Stimulated activated CD4-positive, alpha-beta T cell treated with anti-CD3 and anti-CD28 coated beads, TNF-alpha, amount 100 ng/mL, for 48 hours (primary cell): ENCODE measurements at regions not wholly inside any gene's neighbourhood (a gene's known extent, or its start where the extent isn't known, plus 50 kb on each side); places are given as distances from the start of the nearest gene placed in this dataset.
A peak's percentile ranks its signal among the peaks of the same experiment; 100 is the strongest.
"Not testable (repeated sequence)": the region's sequence is repeated elsewhere in the genome, so short reads cannot be mapped to it uniquely, and the experiment has no call there.

Experiments
- DNase-seq, 3 donors: peaks; one replicate each; pipeline ENCODE4 v3.0.0-alpha.2; 2020; ENCODE audit warnings: low read depth in 3 of 3

- DNase-seq = no peak
These were observed 96.0 kb upstream of the VGLL4 start for GRCh38 chr3:11739706-11740105.

DNA sequence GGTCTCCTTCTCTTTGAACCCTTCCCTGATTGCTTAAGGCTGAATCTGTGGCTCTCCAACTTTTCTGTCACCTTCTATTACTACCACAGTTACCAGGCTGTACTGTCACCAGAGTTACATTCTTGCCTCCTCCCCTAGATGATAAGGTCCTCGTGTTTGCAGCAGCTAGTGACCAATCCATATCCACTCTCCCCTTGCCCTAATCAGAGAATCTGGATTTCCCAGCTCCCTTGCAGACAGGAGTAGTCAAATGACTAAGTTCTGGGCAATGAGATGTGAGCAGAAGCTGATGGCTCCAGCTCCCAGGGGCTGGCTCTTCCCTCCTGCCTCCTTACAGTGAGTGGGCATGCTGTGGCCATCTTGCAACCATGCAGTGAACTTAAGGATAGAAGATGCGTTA, 95.4 kb upstream of the VGLL4 start:
- no peak for DNase-seq

DNA sequence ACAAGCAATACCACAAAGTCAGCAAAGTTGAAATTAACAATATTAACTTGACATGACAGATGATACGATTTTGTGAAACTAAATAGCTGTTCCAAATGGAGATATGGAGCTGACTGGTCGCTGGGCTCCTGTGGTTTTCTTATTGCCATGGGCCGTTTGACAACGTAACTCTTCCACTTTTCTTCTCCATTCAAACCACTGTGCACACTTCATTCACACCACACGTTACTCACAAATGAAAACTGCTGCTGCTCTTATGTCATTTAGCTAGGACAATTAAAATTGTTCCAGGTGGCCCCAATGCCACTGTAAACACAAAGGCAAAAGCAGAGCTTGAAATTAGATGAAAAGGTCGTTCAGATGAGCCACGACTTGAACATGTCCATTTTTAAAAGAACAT, 94.0 kb upstream of the VGLL4 start:
- no peak for DNase-seq

DNA sequence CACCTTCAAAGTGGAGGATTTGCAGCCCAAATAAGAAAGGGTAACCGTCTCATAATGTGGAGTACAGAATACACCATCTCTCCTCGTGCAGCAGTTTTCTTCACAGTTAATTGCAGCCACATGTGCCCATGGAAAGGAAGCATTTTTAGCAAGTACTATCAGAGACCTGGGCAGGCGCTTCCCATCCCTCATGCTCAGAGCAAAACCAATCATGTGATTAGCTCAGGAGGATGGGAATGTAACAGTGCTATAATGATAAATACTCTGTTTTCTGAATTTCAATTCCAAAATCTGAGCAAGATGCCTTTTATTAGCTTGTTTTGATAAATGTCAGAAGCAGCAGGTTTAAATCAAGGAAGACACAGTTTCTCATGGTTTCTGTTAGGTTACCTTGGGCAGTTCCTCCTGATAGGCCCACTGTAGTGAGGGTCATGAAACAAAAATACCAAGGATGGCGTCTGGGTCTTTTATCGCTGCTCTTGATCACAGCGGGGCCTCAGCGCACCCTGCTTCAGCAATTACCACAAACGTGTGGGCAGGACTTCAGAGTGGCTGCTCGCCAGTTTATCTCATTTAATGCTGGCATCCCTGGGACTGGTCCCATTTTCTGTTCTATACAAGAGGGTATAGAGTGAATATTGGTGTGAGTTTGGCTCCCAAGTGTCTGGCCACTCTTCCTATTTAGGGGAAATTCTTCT, 92.6 kb upstream of the VGLL4 start:
- no peak for DNase-seq

DNA sequence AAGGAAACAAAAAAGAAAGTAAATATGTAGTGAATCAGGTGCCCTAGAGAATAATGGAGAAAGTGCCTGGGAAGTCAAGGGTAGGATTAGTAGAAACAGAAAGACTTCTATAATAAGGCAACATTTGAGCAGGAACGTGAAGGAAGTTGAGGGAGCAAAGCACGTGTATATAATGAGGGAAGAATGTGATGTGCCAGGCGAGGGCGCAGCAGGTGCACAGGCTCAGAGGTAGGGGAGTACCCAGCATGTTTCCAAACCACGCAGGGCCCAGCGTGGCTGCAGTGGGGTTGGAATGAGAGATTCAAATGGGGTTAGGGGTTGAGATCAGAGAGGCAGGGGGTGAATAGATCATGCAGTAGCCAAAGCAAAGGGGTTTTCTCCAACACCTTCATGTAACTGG, 91.9 kb upstream of the VGLL4 start:
- DNase-seq = no peak

- not testable (repeated sequence) for DNase-seq
These were observed 91.4 kb upstream of the VGLL4 start for GRCh38 chr3:11735111-11735510.

- no peak for DNase-seq
These were observed 90.2 kb upstream of the VGLL4 start for GRCh38 chr3:11733914-11734313.

DNA sequence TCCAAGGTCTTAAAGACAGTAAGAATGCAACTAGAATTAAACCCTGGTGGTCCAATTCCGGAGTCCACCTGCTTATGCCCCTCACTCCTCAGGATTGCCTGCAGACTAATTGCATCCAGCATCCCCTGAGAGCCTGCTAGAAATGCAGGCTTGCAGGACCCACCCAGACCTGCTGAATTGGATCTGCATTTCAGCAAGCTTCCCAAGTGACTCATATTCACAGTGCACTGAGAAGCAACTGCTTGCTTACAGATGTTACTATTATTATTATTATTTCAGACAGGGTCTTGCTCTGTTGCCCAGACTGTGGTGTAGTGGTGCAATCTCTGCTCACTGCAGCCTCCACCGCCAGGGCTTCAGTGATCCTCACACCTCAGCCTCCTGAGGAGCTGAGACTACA, 83.5 kb upstream of the VGLL4 start:
- no peak for DNase-seq

DNA sequence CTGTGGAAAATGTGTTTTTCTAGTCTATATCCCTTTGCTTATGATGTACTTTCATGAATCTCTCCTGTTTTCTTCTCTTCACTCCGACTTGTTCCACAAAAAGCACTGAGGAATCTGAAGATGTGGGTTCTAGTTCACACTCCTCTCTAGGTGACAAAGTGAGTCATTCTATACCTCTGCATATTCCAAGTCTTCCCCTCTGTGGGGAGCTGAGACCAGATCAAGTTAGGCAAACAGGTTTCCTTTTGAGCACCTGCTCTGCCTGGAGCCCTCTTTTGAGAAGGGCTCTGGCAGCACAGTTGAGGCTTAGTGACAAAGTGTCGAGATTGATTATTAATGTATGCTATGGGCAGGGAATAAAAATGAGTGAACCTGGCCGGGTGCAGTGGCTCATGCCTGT, 82.4 kb upstream of the VGLL4 start:
- DNase-seq = no peak

- DNase-seq = not testable (repeated sequence)
These were observed 81.6 kb upstream of the VGLL4 start for GRCh38 chr3:11725340-11725641.

DNA sequence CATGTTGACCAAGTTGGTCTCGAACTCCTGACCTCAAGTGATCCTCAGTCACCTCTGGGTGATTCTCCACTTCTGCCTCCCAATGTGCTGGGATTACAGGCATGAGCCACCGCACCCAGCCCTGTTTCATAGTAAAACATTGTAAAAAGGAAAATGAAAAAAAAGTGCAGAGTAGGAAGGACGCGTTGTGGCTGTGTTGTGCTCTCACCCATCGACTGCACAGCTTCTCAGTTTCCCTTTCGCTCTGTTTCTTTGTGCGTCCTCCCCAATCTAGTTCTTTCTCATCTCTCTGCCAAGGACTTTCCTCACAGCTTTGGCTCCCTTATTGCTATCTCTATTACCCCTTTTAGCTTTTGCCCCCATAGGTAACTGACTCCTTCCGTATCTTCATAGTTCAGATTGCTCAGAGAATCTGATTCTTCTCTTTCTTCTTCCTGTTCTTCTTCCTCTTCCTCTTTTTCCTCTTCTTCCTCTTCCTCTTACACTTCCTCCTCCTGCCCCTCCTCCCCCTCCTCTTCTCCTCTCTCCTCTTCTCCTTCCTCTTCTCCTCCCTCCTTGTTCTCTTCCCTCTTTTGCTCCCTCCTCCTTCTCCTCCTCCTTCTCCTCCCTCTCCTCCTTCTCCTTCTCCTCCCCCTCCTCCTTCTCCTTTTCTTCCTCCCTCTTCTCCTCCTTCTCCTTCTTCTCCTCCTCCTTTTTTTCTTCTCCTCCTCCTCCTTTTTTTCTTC, 81.1 kb upstream of the VGLL4 start:
- no peak for DNase-seq

DNA sequence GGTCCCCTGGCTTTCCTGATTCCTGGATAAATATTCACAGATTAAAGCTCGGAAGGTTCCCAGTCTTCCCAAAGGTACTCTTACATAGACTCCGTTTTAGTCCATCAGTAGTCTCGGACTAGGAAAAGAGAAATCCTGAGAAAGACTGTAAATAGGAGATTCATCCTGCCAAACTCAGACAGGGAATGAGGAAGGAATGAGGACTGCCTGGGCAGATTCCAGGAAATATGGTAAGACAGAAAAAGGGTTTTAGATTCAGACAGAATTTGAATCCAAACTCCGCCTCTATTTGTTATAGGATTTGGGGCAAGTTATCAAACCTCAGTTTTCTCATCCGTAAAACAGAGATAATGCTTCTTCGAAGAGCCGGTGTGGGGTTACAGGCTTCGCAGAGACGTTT, 77.8 kb upstream of the VGLL4 start:
- DNase-seq = no peak

DNA sequence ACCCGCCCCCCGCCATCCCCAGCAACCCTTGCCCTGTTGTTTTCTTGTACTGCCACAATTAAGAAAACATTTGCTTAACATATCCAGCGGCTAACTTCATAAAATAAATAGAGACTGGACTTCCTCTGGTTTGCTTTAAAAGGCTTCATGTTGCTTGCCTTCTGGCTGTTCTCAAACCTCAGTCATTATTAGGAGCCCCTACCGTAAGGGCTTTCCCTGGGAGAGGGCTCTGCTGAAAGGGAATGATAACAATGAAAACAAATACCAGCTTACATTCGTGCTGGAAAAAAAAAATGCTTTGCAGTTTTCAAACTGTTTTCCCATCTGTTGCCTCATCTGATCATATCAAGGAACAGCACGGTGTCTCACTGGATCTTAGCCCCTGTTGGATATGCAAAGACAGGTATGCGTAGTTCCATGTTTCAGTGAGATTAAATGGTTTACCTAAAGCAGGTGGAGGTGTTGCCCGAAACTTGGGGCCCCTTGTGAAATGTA, 77.2 kb upstream of the VGLL4 start:
- no peak for DNase-seq

GRCh38 chr3:11720304-11720898, 76.7 kb upstream of the VGLL4 start:
- peak in 1 of 3 donors; percentile 27 for DNase-seq

- DNase-seq = peak; percentile 27 to 62 (median 47)
These were observed 75.9 kb upstream of the VGLL4 start for GRCh38 chr3:11719406-11720303.

DNA sequence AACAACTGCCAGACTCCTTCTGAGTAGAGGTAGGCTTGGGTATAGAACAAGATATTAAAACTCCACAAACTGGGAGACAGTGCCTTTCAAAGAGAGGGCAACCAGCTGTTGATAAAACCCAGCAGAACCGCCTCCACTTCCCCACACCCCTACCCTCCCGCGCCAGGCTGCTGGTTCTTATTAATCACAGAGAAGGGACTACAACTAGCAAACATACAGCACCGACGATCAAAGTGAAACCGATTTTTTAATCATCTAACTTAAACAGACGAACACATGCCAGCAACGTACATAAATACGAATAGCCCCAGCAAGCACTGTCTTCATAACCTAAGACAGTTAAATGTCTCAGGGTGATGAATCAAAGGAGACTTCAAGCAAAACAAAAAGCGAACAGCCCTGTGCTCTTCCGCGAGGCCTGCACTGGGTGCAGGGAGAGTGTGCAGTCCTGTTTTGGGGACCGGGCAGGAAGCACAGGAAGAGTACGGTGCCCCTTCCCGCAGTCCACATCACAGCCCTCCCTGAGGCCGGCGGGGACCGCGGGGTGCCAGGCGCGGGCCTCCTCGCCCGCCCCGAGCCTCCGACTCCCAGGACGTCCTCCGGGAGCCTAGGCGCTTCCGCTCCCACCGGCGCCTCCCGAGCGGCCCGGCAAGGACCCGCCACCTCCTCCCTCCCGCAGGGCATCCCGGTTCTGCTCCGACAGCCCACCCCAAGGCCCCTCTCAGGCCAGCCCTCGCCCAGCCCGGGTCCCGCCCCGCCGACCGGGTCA, 75.1 kb upstream of the VGLL4 start:
- peak in 2 of 3 donors; percentile 32 to 38 for DNase-seq

DNA sequence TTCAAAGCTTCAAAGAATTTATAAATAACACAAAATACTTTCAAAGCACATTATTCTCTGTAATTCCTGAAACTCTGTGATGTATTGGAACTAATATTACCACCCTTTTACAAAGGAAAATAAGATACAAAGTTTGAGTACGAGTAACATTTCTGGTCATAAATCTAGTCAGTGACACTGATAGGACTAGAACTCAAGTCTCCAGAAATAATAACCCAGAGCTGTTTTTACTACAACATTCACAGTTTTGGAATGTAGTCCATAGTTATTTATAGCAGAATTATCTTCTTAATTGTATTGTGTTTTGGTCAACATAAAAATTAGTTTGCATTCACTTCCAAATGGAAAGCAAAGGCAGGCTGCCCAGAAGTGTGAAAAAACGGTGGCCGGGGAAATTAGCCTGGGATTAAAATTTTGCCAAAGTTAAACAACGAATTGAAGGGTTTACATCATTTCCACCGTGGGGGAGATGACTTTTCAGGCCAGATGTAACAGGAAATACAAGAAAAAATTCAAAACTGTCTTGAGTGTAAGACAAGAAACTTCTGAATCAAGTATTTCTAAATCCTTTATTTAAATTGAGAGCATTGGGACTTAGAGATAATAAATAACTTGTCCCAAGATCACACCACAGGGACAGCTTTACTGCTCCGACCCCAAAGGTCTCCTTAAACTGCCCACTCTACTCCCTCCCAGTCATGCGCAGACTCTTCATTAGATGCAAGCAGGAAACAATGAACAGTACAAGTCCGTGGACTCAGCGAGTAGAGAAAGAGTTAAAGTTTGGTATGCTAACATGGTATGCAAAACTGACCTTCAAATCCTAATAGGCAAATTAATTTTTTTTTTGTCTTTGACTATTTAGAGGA, 74.3 kb upstream of the VGLL4 start:
- no peak for DNase-seq

- DNase-seq = no peak
These were observed 73.6 kb upstream of the VGLL4 start for GRCh38 chr3:11717301-11717700.

DNA sequence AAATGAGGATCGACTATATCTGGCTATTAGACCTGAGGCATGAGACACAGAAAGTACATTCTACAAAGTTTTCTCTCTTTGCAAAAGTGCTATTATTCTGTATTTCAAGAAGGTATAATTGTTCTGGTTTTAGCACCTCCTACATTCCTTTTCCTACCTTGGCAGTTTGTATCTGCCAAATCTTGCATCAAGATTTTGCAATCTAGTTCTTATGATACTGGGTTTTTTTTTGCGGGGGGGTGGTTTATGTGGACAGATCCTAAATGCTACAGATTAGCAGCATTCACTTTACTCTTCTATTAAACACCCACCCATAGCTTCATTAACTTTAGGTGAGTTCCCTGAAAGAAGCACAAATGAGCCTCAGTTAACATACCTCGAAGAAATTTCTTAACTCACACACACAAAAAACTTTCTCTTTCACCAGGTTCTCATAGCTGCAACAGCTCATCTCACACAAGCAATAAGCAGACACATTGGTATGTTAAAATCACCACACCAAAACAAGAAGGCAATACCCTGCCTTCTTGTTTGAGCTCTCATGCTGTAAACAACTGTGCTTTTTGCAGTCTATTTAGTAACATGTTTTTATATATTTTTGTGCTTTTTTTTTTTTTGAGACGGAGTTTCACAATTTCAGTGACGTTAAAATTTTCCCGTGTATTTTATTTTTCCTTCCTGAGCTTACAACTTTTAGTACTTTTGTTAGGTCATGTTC, 73.0 kb upstream of the VGLL4 start:
- DNase-seq = no peak

DNA sequence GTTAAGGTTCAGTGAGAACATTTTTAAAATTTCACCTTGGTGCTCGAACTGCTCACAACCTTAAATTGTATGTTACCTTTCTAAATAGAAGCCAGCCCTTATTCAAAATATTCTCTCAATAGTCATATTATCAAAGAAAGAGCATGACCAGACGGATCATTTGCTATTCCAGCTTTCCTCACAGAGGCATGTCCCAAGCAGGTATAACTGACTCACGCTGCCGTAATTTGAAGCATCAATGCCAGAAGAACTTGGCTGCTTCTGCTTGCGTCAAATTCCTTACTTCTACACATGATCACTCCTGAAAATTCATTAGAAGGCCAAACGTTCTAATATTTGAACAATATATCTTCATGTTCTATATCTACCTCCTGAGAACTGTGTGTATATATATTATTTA, 69.5 kb upstream of the VGLL4 start:
- no peak for DNase-seq
